Islet of Langerhans (tissue), 1 donor: ENCODE measurements at regions not wholly inside any gene's neighbourhood (a gene's known extent, or its start where the extent isn't known, plus 50 kb on each side); places are given as distances from the start of the nearest gene placed in this dataset.
"Not testable (repeated sequence)": the region's sequence is repeated elsewhere in the genome, so short reads cannot be mapped to it uniquely, and the experiment has no call there.

Experiments
- FAIRE-seq: peaks from one replicate; lab custom pipeline; 2011; peaks lifted over from hg19 to GRCh38; lab: Jason Lieb, UNC

DNA sequence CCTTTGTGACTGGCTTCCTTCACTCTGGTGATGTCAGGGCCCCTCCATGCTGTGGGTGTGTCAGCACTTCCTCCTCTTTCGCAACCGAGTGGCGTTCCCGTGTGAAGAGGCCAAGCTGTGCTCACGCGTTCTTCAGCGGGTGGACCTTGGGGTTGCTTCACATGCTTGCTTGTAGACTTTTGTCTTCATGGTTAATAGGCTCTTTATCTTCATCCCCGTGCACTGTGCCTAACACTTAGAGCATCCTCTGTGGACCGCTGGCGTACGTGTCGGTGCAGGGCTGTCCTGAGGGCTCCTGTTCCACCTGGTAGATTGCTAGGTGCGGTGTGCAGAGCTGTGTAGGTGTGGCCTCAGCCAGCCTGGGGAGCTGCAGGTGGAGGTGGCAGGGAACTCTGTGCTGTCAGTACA is 182.3 kb downstream of the OR4M2 start:
- FAIRE-seq, result no peak

DNA sequence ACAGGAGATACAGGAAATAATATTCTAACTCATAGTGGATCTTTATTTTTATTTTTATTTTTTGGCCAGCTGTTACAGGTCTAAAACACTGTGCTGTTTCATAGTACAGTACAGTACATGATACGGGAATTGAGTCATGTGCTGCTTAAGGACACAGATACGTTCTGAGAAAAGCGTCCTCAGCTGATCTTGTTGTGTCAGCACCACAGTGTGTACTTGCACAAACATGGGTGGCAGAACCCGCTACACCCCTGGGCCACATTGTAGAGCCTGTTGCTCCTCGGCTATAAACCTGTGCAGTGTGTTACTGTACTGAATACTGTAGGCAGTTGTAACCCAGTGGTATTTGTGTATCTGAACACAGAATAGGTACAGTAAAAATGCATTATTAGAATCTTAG is 183.4 kb downstream of the OR4M2 start:
- FAIRE-seq, result no peak

DNA sequence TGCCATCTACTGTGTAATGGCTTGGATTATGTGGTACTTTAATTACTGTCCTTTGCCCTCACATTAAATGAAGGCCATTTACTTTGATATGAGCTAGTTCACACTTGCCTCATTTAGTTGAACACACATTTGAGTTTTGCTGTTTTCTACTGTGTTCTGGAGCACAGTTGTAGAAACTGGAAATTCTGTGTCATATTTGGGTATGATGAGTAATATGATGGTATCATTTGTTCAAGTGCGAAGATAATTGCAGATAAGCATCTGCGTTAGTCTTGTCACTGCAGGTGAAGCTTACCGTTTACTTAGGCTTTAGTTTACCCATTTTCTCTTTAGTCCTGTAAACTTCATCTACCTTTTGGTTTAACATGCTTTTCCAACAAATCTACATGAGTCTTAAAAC is 183.9 kb downstream of the OR4M2 start:
- peak; percentile 75 for FAIRE-seq

DNA sequence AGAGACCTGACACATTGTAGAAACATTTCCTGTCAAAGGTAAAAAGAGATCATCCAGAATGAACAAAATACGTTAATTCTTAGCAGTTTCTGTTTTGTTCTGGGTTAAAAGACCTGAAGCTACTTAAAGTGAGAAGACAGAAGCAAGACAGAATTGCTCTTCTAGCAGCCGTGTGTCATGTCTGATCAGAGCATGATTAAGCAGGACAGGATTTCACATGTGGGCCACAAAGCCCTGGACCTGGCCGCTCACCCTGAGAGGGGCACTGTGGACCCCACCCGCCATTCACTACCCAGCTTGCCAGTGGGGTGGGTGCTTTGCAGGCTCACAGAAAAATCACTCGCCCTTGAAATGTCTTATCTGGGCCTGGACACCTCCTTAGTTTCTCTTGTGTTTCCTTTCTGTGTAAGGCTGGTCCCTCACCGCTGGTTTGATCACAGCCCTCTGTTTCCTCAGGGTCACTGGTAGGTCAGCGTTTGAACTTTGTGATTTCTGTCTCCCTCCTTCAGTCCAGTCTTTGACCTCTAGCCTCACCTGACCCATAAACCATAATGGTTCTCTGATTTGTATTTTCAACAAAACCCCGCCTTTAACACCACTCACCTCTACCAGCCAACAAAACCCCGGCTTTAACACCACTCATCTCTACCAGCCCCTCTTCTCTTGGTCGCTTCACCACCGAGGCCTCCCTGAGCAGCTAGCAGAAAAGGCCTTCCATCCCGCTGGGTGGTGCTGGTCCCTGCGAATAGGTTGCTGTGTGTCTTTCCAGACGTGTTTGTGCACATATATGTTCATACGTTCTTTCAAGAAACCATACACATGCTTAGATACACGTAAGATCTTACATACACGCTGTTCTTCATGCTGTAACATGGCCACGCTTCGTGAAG is 185.0 kb downstream of the OR4M2 start:
- no peak for FAIRE-seq

DNA sequence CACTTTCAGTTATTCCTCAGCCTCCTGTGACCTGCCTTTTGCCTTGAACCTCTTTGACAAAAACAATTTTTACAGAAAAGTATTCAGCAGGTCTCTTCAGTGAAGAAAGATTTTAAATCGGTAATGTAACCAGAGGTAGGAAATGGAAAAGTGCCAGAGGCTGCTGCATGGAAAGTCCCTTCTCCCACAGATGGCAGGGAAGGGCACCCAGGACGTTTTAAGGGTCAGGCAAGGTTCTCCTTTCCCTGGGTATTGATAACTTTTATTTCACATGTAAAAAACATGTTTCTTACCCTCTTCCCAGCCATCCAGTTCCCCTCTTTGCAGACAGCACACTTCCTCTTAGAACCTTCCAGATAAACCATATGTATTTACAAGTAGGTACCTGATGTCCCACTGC is 185.6 kb downstream of the OR4M2 start:
- no peak for FAIRE-seq

DNA sequence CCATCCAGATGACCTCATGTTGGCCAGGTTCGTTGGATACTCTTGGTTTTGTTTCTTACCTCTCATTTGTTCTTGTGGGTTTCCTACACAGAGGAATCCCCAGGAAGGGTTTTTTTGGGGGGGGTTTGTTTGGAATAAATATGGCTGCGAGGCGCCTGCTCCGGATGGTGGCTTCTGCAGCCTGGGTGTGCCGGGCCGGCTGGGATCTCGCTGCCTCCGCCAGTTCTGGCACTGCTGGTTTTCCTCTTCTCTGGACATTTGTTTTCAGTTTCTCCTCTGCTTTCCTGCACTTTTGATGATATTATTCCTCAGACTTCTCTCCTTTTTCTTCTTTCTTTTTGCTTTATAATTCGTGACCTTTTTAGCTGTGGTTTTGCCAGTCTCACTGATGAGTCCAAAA is 187.4 kb downstream of the OR4M2 start:
- FAIRE-seq, result no peak

DNA sequence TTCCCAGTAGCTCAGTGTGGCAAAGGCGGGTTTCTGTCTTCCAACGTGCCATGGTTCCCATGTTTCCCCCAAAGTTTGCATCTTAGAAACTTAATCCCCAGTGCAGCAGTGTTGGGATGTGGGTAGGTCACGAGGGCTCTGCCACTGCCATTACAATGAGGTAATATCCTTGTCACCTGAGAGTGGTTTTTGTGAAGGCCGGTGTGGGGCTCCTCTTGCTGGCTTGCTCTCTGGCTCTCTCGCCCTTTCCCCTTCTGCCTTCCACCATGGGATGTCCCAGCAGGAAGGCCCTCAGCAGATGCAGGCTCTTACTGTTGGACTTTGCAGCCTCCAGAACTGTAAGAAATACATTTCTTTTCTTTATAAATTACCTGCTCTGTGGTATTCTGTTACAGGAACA is 187.9 kb downstream of the OR4M2 start:
- not testable (repeated sequence) for FAIRE-seq

DNA sequence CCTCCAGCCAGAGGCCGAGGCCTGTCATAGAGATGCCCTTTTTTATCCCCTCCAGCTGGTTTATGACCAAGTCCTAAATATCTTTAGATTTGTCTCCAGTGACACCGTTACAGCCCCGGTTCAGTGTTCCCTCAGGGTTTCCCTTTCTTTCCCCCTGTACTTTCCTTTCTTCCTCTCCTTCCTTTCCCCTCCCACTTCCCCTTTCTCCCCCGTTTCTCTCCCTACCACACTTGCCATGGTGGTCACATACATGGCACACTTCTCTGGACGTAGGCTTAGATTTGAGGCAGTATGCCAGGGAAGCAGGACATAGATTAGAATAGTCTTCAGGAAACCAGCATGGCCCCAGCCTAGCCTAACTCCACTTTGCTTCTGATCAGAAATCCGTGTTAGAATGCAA is 188.3 kb downstream of the OR4M2 start:
- FAIRE-seq, result not testable (repeated sequence)

DNA sequence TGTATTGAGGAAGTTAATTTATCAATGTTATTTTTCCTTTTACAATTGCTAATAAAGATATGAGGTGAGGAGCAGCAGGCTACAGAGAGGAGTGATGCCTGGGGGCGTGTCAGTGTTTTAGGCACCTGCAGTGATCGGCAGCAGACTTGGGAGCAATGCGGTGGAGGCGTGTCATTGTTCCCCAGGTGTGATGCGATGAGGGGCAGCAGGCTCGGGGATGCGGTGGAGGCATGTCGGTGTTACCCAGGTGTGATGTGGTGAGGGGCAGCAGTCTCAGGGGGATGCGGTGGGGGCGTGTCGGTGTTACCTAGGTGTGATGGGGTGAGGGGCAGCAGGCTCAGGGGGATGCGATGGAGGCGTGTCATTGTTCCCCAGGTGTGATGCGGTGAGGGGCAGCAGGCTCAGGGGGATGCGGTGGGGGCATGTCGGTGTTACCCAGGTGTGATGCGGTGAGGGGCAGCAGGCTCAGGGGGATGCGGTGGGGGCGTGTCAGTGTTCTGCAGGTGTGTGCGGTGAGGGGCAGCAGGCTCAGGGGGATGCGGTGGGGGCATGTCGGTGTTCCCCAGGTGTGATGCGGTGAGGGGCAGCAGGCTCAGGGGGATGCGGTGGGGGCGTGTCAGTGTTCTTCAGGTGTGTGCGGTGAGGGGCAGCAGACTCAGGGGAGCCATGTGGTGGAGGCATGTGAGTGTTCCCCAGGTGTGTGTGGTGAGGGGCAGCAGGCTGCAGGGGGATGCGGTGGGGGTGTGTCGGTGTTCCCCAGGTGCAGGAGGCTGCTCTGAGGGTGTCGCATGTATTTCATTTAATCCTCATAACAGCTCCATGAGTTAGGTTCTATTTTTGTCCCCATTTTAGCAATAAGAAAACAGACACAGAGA is 186.2 kb upstream of the GOLGA6L22 start:
- FAIRE-seq, result not testable (repeated sequence)

DNA sequence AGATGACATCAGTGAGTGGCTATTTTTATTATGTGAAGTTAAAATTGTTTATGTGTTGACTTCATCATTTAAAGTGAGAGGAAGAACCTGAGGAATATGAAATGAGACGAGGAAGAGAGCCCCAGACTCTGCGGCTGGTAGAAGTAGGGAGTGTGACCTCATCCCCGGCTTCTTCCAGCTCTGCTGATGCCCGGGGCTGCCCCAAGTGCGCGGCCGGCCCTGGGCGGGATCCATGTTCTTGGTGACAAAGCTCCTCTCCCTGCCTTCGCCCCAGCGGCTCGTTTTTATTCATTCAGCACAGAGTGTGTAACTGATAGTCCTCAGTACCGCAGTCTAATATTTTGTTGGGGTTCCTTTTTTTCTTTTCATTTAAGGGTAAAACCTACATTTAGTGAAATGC is 185.5 kb upstream of the GOLGA6L22 start:
- not testable (repeated sequence) for FAIRE-seq

DNA sequence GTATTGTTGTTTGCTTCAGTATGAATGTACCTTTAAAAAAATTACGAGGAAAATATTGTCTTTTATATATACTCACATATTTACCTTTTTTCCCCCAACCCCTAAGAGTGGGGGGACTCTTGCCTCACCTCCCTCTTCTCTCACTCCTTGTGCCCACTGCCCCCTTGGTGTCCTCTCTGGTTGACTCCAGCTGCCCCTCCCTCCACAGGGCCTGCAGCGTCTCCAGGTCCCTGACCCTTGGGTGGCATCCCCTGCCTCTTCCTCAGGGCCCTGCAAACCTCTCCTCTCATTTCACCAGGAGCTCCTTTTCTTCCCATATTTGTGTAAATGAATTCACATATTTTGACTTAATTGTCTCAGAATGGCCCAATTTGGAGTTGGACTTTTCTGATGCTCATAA is 184.3 kb upstream of the GOLGA6L22 start:
- not testable (repeated sequence) for FAIRE-seq

DNA sequence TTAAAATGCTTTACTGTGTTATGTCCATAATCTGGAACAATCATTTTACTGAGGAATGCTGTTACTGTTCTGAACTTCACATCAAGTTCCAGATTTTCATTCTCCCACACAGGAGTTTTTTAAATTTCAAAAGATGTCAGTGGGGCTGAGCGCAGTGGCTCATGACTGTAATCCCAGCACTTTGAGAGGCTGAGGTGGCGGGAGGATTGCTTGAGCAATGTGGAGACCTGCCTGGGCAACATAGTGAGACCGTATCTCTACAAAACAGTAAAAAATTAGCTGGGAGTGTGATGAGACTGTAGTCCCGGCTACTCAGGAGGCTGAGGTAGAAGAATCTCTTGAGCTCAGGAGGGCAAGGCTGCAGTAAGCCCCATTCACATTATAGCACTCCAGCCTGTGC is 177.9 kb upstream of the GOLGA6L22 start:
- not testable (repeated sequence) for FAIRE-seq

DNA sequence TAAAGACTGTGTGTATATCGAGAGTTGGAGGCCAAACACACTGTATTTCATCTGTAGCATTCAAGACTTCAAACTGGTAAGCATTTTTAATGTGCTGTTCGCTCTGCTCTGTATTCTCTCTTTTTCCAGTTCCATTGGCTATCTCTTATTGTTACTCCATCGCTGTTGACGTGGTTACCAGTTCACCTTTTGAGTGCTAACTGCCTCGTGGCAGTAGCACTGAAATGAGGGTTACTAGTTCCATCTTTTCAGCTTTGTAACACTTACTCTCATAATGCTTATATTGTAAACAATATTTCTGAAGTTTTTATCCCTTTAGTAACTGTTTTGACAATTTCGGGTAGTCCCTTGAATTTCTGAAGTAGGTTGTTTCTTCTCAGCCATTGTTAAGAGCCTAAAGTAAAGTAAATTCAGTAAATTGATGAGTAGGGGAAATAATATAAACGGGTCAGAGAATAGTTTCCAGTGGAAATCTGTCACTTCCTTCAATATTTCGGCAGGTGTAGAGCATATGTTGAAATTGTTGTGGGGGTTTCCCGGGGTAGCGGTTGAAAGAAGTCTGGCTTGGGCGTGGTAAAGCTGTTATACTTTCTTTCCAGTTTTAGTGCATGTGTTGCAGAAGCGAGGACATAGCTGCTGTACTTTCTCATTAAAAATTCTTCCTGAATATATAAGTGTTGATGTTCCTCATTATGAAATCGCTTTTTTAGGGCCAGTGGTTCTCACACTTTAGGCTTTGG is 175.7 kb upstream of the GOLGA6L22 start:
- not testable (repeated sequence) for FAIRE-seq

DNA sequence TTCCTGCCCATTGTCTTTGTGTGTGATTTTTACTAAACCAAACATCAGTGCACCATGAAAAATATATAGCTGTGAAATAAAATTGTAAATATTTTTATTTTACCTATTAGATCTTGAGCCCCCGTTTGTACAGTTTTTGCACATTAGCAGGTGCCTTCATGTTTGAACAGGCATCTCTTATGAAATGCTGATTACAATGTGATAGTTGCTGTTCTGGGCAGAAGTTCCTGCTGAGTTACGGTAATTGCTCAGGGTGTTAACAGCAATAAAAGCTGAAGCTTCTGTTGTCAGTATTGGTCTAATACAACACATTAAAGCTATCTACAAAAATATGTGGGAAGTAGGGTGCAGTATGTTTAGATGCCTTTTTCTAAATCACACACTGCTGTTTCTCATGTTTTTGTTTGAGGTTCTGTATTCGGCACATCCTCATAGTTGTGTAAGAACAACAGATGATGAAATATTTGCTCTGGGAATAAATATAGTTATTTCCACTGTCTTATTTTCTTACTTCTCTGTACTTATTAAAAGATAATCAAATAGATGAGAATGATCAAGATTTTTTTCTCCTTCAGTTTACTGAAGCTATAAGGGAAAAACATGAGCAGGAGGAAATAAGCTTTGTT is 173.8 kb upstream of the GOLGA6L22 start:
- not testable (repeated sequence) for FAIRE-seq

DNA sequence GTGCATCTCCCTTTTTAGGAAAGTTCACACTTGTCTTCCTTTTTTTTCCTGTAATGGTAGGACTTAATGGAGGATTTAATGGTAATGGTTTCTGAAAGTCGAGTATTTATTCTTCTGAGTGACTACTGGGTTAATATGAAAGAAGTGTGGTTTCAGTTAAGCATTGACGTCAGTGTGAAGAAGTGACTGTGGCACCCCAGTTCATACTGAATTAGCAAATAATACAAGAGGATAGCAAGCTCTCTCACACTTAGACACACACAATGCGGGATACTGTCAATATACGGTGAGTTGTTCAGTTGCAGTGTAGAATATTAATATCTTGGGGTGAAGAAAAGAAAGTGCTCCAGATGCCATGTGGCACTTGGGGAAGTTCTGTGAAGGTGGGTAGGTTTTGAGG is 167.6 kb upstream of the GOLGA6L22 start:
- not testable (repeated sequence) for FAIRE-seq

DNA sequence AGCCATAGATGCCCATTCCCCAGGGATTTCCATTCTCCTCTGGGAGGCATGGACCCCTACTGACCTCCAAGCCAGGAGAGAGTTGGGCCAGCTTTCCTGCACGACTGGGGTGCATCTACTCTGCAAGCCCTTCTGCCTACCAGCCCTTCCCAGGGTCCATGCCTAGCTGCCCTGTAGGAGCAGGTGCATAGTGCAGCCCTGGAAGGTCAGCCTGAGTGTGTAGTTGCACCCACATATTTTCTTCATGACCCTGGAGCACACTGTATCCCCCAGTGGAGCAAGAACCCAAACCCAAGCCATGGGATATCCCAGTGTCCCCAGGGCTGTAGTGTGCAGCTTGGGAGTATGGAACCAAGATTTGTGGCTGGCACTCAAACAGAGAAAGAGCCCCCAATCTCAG is 155.6 kb upstream of the GOLGA6L22 start:
- not testable (repeated sequence) for FAIRE-seq
